Gastrocnemius medialis (tissue), 4 donors: ENCODE measurements at regions not wholly inside any gene's neighbourhood (a gene's known extent, or its start where the extent isn't known, plus 50 kb on each side); places are given as distances from the start of the nearest gene placed in this dataset.

ENCODE experiments used
- CTCF ChIP-seq, 5 experiments: fragments of 450-650 bp in 3 of 5; fragments of 200-600 bp in 2 of 5; sonication (generic) in 2 of 5; IDR thresholded peaks in 4 of 5; conservative IDR thresholded peaks in 1 of 5; 1 replicate in 4 of 5; 2 replicates in 1 of 5; pipeline ENCODE4 v1.5.1; 2016 to 2019; ENCODE audit warnings: antibody characterized with exemption in 5 of 5, mild to moderate bottlenecking in 3 of 5, moderate library complexity in 3 of 5
- POLR2A ChIP-seq, 2 donors: fragments of 450-650 bp; IDR thresholded peaks; one replicate each; pipeline ENCODE4 v1.6.1; 2017; ENCODE audit warnings: antibody characterized with exemption in 2 of 2, mild to moderate bottlenecking in 2 of 2, moderate library complexity in 2 of 2

GRCh38 chr12:90729736-90730135 lies 225.2 kb downstream of the CCER1 start:
- TF ChIP-seq POLR2A (IDR thresholded peaks at IDR 0.05): no peak
- TF ChIP-seq CTCF (IDR thresholded peaks at IDR 0.05 in 4 of 5, conservative IDR thresholded peaks at IDR 0.05 in 1 of 5): no peak
